ENCODE measurements at regions not wholly inside any gene's neighbourhood (a gene's known extent, or its start where the extent isn't known, plus 50 kb on each side); places are given as distances from the start of the nearest gene placed in this dataset.

DNA sequence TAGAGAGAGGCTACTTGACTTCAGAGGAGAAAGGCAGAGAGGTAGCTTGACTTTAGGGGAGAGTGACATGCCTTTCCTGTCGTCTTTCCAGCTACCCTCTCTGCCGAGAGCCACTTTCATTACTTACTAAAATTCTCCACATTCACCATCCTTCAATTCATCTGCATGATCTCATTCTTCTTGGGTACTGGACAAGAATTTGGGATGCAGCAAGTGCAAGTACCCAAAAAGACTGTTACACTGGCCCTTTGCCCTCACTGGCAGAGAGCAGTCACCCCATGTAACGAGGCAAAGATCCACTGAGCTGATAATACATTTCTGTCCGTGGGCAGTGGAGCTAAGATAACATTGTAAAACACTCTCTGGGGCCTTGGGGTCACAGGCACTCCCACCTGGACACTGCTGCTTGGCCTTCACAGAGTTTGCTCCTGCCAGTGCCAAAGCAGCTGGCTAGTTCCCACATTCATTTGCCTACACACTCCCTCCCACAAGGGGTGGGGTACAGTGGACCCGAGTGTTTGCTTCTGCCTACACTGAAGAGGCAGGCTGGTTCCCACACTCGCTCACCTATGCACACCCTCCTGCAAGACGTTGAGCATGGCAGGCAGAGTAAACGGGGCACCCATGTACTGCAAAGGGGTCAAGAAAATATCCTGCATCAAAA, 1276.9 kb upstream of the PCDH9 start:
- WGBS, 2 experiments (ENCODE audit: extremely low coverage in 1 of 2, insufficient coverage in 1 of 2, insufficient read length in 1 of 2, insufficient replicate concordance in 2 of 2, low coverage in 1 of 2, low lambda C conversion rate in 2 of 2, missing lambda C conversion rate in 1 of 2), result 89% methylated on average over 8 of the region's 8 CpGs; no CpG with 5 or more reads in 1 of the 2 experiments
- ChIA-PET CTCF (ENCODE audit: partially characterized antibody) (interaction anchor here (0.6 kb wide), 1 partner anchor 16 kb away, joined by 3 read pairs; no protein-coding TSS in a partner anchor), POLR2A (ENCODE audit: partially characterized antibody) (no interaction called here)
- DNase-seq (ENCODE audit: low read depth in 1 of 2, low spot score in 2 of 2) (no peak), FAIRE-seq (no peak)
- no peak overlapping the region for H3K4me3 ChIP-seq (ENCODE audit: extremely low read depth in 1 of 4, insufficient read depth in 2 of 4, low read depth in 3 of 4, low read length in 4 of 4)
- H2AFZ ChIP-seq (ENCODE audit: low read length), result peak overlapping the region; percentile 95
- H3K18ac ChIP-seq (ENCODE audit: extremely low read depth, low read length), result no peak overlapping the region
- no peaks in the 10 kb centered on the region for H3K23me2 ChIP-seq (ENCODE audit: low read depth, low read length)
- H3K27me3 ChIP-seq (replicated peaks in 1 of 4; ENCODE audit: control insufficient read depth in 3 of 4, extremely low read depth in 1 of 4, insufficient read depth in 3 of 4, low read length in 3 of 4), result no peaks in the 10 kb centered on the region
- no peaks in the 10 kb centered on the region for H4K20me1 ChIP-seq (replicated peaks in 1 of 2; ENCODE audit: control insufficient read depth in 1 of 2, insufficient read depth in 2 of 2, low read length in 2 of 2)
- H2BK12ac ChIP-seq (ENCODE audit: low read depth, low read length), result no peak overlapping the region
- H3K14ac ChIP-seq (ENCODE audit: insufficient read length), result no peak overlapping the region
- no peak overlapping the region for H3K9ac ChIP-seq (replicated peaks in 1 of 4; ENCODE audit: extremely low read depth in 1 of 4, low read depth in 3 of 4, low read length in 3 of 4)
- H3K23ac ChIP-seq (ENCODE audit: insufficient read length), result no peak overlapping the region
- H3K79me2 ChIP-seq (ENCODE audit: control insufficient read depth in 1 of 2, insufficient read depth in 2 of 2, low read length in 2 of 2), result no peaks in the 10 kb centered on the region
- no peak for TF ChIP-seq TAF7 (optimal IDR thresholded peaks at IDR 0.05; ENCODE audit: borderline replicate concordance, low read depth, low read length)
- no peak for TF ChIP-seq GABPA (IDR thresholded peaks at IDR 0.05; ENCODE audit: borderline replicate concordance, insufficient read depth, low read length)
- TF ChIP-seq KDM4A (IDR thresholded peaks at IDR 0.05; ENCODE audit: low read depth, low read length, severe bottlenecking), result no peak
- TF ChIP-seq SRF (IDR thresholded peaks at IDR 0.05; ENCODE audit: low read depth, low read length), result no peak
- no peak for TF ChIP-seq SP1 (IDR thresholded peaks at IDR 0.05; ENCODE audit: low read depth, low read length)
- TF ChIP-seq, protein P1, sequence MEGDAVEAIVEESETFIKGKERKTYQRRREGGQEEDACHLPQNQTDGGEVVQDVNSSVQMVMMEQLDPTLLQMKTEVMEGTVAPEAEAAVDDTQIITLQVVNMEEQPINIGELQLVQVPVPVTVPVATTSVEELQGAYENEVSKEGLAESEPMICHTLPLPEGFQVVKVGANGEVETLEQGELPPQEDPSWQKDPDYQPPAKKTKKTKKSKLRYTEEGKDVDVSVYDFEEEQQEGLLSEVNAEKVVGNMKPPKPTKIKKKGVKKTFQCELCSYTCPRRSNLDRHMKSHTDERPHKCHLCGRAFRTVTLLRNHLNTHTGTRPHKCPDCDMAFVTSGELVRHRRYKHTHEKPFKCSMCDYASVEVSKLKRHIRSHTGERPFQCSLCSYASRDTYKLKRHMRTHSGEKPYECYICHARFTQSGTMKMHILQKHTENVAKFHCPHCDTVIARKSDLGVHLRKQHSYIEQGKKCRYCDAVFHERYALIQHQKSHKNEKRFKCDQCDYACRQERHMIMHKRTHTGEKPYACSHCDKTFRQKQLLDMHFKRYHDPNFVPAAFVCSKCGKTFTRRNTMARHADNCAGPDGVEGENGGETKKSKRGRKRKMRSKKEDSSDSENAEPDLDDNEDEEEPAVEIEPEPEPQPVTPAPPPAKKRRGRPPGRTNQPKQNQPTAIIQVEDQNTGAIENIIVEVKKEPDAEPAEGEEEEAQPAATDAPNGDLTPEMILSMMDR (IDR thresholded peaks at IDR 0.05; ENCODE audit: control extremely low read depth in 1 of 3, insufficient read depth in 1 of 3, low read depth in 1 of 3, low read length in 3 of 3), result no peak
- no peak for TF ChIP-seq JUN (IDR thresholded peaks at IDR 0.05; ENCODE audit: low read depth, low read length)
- no peak for TF ChIP-seq PHF8 (conservative IDR thresholded peaks at IDR 0.05; ENCODE audit: low read depth, low read length)
- no peak for TF ChIP-seq YY1 (IDR thresholded peaks at IDR 0.05; ENCODE audit: low read depth, low read length)
- no peak overlapping the region for H2BK15ac ChIP-seq (ENCODE audit: low read length)
- H4K8ac ChIP-seq (ENCODE audit: extremely low read depth, insufficient read depth, low read length), result no peak overlapping the region
- no peak overlapping the region for H3K56ac ChIP-seq (replicated peaks; ENCODE audit: insufficient read length, low read depth, low read length)
- H3K36me3 ChIP-seq (ENCODE audit: control insufficient read depth in 2 of 4, insufficient read depth in 4 of 4, low read length in 3 of 4), result no peaks in the 10 kb centered on the region
- H3K4me2 ChIP-seq (ENCODE audit: insufficient read depth in 1 of 2, low read depth in 2 of 2, low read length in 2 of 2), result no peak overlapping the region
- H2BK20ac ChIP-seq (ENCODE audit: low read length), result no peak overlapping the region
- no peak overlapping the region for H4K5ac ChIP-seq (ENCODE audit: insufficient read length, low read depth, low read length)
- no peak overlapping the region for H2BK120ac ChIP-seq (replicated peaks; ENCODE audit: low read depth, low read length)
- H2AK5ac ChIP-seq (ENCODE audit: low read depth, low read length), result no peak overlapping the region
- H3K4me1 ChIP-seq (replicated peaks in 1 of 4; ENCODE audit: control insufficient read depth in 3 of 4, insufficient read depth in 4 of 4, low read length in 3 of 4), result no peaks in the 10 kb centered on the region
- H4K91ac ChIP-seq (replicated peaks; ENCODE audit: insufficient read length, low read length), result no peak overlapping the region
- no peaks in the 10 kb centered on the region for H3K79me1 ChIP-seq (ENCODE audit: low read depth, low read length)
- H2BK5ac ChIP-seq (ENCODE audit: low read depth, low read length), result no peak overlapping the region
- no peak overlapping the region for H3K4ac ChIP-seq (replicated peaks; ENCODE audit: insufficient read length, low read depth, low read length)
- no peak overlapping the region for H3K27ac ChIP-seq (ENCODE audit: low read depth, low read length)
- no peaks in the 10 kb centered on the region for H3K9me3 ChIP-seq (ENCODE audit: insufficient read depth in 2 of 2, low read depth in 1 of 2, low read length in 1 of 2)

Data from H1 (cell line).